Esophagus squamous epithelium (tissue), 4 donors: ENCODE measurements at regions not wholly inside any gene's neighbourhood (a gene's known extent, or its start where the extent isn't known, plus 50 kb on each side); places are given as distances from the start of the nearest gene placed in this dataset.

Source experiments
- POLR2A ChIP-seq, 4 donors: fragments of 450-650 bp; IDR thresholded peaks; one replicate each; pipeline ENCODE4 v1.6.1; 2017; ENCODE audit warnings: antibody characterized with exemption in 4 of 4, mild to moderate bottlenecking in 4 of 4, moderate library complexity in 3 of 4
- TF ChIP-seq, protein P1 (sequence below), 6 experiments: fragments of 450-650 bp in 4 of 6; fragments of 200-600 bp in 2 of 6; sonication (generic) in 2 of 6; IDR thresholded peaks; one replicate each; pipeline ENCODE4 v1.5.1; 2016 to 2019; ENCODE audit warnings: antibody characterized with exemption in 6 of 6, mild to moderate bottlenecking in 4 of 6, moderate library complexity in 4 of 6

GRCh38 chrX:95318882-95319281, 1365.8 kb upstream of the DIAPH2 start:
- TF ChIP-seq, protein P1, sequence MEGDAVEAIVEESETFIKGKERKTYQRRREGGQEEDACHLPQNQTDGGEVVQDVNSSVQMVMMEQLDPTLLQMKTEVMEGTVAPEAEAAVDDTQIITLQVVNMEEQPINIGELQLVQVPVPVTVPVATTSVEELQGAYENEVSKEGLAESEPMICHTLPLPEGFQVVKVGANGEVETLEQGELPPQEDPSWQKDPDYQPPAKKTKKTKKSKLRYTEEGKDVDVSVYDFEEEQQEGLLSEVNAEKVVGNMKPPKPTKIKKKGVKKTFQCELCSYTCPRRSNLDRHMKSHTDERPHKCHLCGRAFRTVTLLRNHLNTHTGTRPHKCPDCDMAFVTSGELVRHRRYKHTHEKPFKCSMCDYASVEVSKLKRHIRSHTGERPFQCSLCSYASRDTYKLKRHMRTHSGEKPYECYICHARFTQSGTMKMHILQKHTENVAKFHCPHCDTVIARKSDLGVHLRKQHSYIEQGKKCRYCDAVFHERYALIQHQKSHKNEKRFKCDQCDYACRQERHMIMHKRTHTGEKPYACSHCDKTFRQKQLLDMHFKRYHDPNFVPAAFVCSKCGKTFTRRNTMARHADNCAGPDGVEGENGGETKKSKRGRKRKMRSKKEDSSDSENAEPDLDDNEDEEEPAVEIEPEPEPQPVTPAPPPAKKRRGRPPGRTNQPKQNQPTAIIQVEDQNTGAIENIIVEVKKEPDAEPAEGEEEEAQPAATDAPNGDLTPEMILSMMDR (IDR thresholded peaks at IDR 0.05), result peak in 2 of 6 experiments; percentile 14 to 16
- no peak for TF ChIP-seq POLR2A (IDR thresholded peaks at IDR 0.05)
